ENCODE measurements at regions not wholly inside any gene's neighbourhood (a gene's known extent, or its start where the extent isn't known, plus 50 kb on each side); places are given as distances from the start of the nearest gene placed in this dataset.

- H3K4me3 ChIP-seq: no peak overlapping the region
- no peak for DNase-seq (ENCODE audit: low read depth, low spot score)
Observed at GRCh38 chr22:49021926-49022815, 805.5 kb downstream of the BRD1 start.

GRCh38 chr22:49021131-49021925 lies 806.3 kb downstream of the BRD1 start:
- no peak for DNase-seq (ENCODE audit: low read depth, low spot score)
- Histone ChIP-seq H3K27ac (no peak overlapping the region), H3K9ac (ENCODE audit: insufficient read length) (no peak overlapping the region), H3K36me3 (ENCODE audit: insufficient read depth, low read length) (no peaks in the 10 kb centered on the region), H3K9me3 (ENCODE audit: low read depth, low read length) (no peaks in the 10 kb centered on the region), H3K4me3 (no peak overlapping the region)
- TF ChIP-seq EZH2 (IDR thresholded peaks at IDR 0.05) (no peak), FOXP2 (optimal IDR thresholded peaks at IDR 0.05; ENCODE audit: control extremely low read depth, extremely low read length, insufficient read depth) (no peak), POLR2AphosphoS5 (IDR thresholded peaks at IDR 0.05; ENCODE audit: borderline replicate concordance, low read depth, low read length) (no peak)

More at GRCh38 chr22:49021926-49022815, 805.5 kb downstream of the BRD1 start:
- TF ChIP-seq FOXP2 (optimal IDR thresholded peaks at IDR 0.05; ENCODE audit: control extremely low read depth, extremely low read length, insufficient read depth) (no peak), POLR2AphosphoS5 (IDR thresholded peaks at IDR 0.05; ENCODE audit: borderline replicate concordance, low read depth, low read length) (no peak), EZH2 (IDR thresholded peaks at IDR 0.05) (no peak)
- Histone ChIP-seq H3K9ac (ENCODE audit: insufficient read length) (no peak overlapping the region), H3K9me3 (ENCODE audit: low read depth, low read length) (no peaks in the 10 kb centered on the region), H3K27ac (no peak overlapping the region), H3K36me3 (ENCODE audit: insufficient read depth, low read length) (no peaks in the 10 kb centered on the region)

- no peaks in the 10 kb centered on the region for H3K9me3 ChIP-seq (ENCODE audit: low read depth, low read length)
- no peak for DNase-seq (ENCODE audit: low read depth, low spot score)
- no peak for TF ChIP-seq EZH2 (IDR thresholded peaks at IDR 0.05)
- TF ChIP-seq POLR2AphosphoS5 (IDR thresholded peaks at IDR 0.05; ENCODE audit: borderline replicate concordance, low read depth, low read length): no peak
- no peak for TF ChIP-seq FOXP2 (optimal IDR thresholded peaks at IDR 0.05; ENCODE audit: control extremely low read depth, extremely low read length, insufficient read depth)
- H3K36me3 ChIP-seq (ENCODE audit: insufficient read depth, low read length): no peaks in the 10 kb centered on the region
- H3K4me3 ChIP-seq: no peak overlapping the region
- H3K9ac ChIP-seq (ENCODE audit: insufficient read length): no peak overlapping the region
- no peak overlapping the region for H3K27ac ChIP-seq
Observed at GRCh38 chr22:49019737-49020713, 807.6 kb downstream of the BRD1 start.

- no peak for DNase-seq (ENCODE audit: low read depth, low spot score)
- Histone ChIP-seq H3K9ac (ENCODE audit: insufficient read length) (no peak overlapping the region), H3K36me3 (ENCODE audit: insufficient read depth, low read length) (no peaks in the 10 kb centered on the region), H3K4me3 (no peak overlapping the region), H3K27ac (no peak overlapping the region), H3K9me3 (ENCODE audit: low read depth, low read length) (no peaks in the 10 kb centered on the region)
- TF ChIP-seq POLR2AphosphoS5 (IDR thresholded peaks at IDR 0.05; ENCODE audit: borderline replicate concordance, low read depth, low read length) (no peak), FOXP2 (optimal IDR thresholded peaks at IDR 0.05; ENCODE audit: control extremely low read depth, extremely low read length, insufficient read depth) (no peak), EZH2 (IDR thresholded peaks at IDR 0.05) (no peak)
Observed at GRCh38 chr22:49018601-49019000, 809.1 kb downstream of the BRD1 start.

- Histone ChIP-seq H3K36me3 (ENCODE audit: insufficient read depth, low read length) (no peaks in the 10 kb centered on the region), H3K4me3 (no peak overlapping the region), H3K27ac (no peak overlapping the region), H3K9ac (ENCODE audit: insufficient read length) (no peak overlapping the region), H3K9me3 (ENCODE audit: low read depth, low read length) (no peaks in the 10 kb centered on the region)
- TF ChIP-seq FOXP2 (optimal IDR thresholded peaks at IDR 0.05; ENCODE audit: control extremely low read depth, extremely low read length, insufficient read depth) (no peak), POLR2AphosphoS5 (IDR thresholded peaks at IDR 0.05; ENCODE audit: borderline replicate concordance, low read depth, low read length) (no peak), EZH2 (IDR thresholded peaks at IDR 0.05) (no peak)
- no peak for DNase-seq (ENCODE audit: low read depth, low spot score)
Observed at GRCh38 chr22:49017482-49018329, 810.0 kb downstream of the BRD1 start.

GRCh38 chr22:49016909-49017481 lies 810.7 kb downstream of the BRD1 start:
- no peak for DNase-seq (ENCODE audit: low read depth, low spot score)
- H3K36me3 ChIP-seq (ENCODE audit: insufficient read depth, low read length): no peaks in the 10 kb centered on the region
- H3K4me3 ChIP-seq: no peak overlapping the region
- TF ChIP-seq EZH2 (IDR thresholded peaks at IDR 0.05): no peak
- TF ChIP-seq FOXP2 (optimal IDR thresholded peaks at IDR 0.05; ENCODE audit: control extremely low read depth, extremely low read length, insufficient read depth): no peak
- no peak overlapping the region for H3K9ac ChIP-seq (ENCODE audit: insufficient read length)
- H3K27ac ChIP-seq: no peak overlapping the region
- no peaks in the 10 kb centered on the region for H3K9me3 ChIP-seq (ENCODE audit: low read depth, low read length)
